CD1c-positive myeloid dendritic cell (primary cell): ENCODE measurements at regions not wholly inside any gene's neighbourhood (a gene's known extent, or its start where the extent isn't known, plus 50 kb on each side); places are given as distances from the start of the nearest gene placed in this dataset.

Experiments
- DNase-seq: peaks from one replicate; pipeline ENCODE4 v3.0.0-alpha.2; 2016; ENCODE audit errors: extremely low spot score

- DNase-seq = no peak
Observed at GRCh38 chr6:113449051-113449450, 408.1 kb upstream of the MARCKS start.

DNA sequence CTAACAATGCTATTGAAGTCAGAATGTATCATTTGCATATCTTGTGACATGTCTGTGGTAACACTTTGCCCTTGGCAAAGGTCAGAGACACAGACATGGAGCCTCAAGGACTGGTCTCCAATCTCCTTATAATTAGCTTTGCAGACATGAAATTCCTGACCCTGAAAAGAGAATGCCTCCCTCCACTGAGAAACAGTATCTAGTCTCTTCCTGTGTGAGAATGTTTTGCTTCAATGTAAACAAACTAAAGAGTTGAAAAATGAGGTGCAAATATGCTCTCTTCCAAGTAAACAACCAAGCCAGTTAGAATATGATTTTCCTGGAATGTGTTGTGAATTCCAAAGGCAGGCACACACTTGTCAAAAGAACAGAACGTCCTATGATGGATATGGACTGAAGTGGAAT, 407.1 kb upstream of the MARCKS start:
- DNase-seq = no peak

DNA sequence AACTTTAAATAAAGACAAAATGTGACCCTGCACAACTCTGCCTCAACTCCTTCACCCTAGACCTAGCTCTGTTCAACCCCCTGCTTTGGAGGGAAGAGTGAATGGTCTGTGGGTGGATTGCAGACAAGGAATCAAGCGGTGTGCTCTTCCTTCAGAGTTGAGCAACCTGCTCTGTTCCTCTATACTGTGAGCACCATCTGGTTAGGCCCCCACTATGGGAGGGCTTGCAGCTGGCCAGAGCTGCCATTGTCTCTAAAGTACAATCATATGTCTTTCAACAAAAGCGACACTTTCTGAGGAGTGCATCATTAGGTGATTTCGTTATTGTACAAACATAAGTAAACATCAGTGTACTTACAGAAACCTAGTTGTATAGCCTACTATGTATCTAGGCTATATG, 406.1 kb upstream of the MARCKS start:
- DNase-seq = peak; percentile 14

DNA sequence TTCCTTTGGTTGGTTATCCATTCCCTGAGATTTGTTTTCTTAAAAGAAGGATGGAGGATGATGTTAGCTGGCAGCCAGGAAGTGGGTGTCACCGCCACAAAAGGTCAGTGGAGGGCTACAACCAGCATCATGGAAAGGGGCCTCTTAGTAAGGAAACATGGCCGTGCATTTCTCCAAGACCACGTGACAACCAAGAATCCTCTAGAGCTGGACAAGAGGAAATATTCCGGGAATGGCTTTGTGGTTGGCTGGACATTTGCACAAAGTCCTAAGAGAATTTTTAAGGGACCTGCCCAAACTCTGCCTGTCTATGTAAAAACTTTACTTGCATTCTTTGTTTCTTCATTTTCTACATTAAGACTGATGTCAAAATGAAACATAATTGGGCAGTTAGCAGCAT, 399.9 kb upstream of the MARCKS start:
- no peak for DNase-seq

- no peak for DNase-seq
Observed at GRCh38 chr6:113457751-113458150, 399.4 kb upstream of the MARCKS start.

DNA sequence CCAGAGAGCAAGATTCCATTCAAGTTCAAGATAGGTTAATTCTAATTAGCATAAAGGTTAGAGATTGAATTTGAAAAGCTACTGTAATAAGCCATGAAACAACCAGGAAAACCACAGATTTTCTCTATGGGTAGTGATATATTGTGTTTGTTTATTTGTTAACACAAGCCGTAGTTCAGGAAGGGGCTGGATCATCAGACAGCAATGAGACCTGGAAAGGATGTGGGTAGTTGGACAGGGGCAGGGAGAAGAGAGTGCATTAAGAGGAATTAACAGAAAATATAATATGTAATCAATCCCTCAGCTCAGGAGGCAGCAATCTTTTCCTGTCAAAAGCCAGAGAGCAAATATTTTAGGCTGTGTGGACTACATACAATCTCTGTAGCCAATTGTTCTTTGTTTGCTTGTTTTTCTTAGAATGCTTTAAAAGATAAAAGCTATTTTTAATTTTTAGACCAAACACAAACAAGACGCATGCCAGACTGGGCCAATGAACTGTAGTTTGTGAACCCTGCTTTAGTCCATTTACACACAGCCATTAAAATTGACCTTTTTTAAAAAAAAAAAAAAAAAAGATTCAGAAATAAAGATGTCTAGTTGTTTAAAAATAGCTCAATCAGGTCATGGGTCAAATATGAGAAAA, 398.7 kb upstream of the MARCKS start:
- DNase-seq = no peak

DNA sequence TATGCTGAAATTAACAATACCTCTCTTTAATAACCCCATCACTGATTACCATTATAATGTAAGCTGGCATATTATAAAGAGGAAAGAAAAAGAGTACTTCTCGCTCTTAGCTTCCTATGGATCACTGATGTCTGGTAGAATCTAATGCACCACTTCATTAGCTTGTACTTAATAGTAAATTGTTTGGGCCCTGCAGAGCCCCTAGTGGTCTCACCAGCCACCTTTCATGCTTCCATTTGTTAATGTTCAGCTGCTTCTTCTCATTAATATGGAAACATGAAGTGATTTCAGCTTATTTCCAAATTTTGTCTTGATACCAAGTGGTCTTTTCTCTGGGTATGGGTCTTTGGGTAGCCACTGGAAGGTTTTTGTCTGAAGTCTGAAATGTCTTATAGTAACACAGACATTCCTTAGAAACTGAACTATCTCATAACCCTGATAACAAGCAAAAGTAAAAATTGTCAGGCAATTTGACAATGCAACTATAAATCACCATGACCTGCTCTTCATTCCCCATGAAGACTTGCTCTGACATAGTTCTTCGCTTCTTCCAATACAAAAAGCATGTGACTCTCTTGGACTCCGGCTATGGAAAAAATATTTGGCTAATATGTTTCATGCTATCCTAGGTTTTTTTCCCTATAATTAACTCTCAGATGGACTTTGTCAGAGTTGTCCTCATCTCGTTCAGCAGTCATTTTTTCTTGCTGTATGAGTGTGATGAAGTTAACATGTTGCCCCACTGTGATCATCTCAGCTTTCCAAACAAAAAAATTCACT, 395.8 kb upstream of the MARCKS start:
- DNase-seq = no peak

- DNase-seq = no peak
Observed at GRCh38 chr6:113464536-113464935, 392.6 kb upstream of the MARCKS start.

DNA sequence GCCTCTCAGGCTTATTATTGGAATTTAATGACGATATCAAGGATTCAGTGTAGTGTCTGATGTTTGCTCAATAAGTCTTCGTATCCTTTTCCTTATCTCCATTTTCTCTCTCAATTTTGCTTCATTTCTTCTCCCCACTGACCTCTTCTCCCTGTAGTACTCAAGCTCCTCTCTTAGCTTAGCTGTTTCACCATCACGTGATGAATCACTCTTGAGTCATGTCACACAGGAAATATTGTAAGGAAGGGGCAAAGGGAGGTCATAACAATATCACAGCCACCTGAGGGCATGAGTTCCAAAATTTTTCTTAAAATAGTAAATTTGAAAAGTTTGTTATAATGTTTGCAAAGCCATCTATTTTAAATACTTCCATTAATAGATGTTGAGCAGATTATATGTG, 392.2 kb upstream of the MARCKS start:
- DNase-seq = peak; percentile 21

DNA sequence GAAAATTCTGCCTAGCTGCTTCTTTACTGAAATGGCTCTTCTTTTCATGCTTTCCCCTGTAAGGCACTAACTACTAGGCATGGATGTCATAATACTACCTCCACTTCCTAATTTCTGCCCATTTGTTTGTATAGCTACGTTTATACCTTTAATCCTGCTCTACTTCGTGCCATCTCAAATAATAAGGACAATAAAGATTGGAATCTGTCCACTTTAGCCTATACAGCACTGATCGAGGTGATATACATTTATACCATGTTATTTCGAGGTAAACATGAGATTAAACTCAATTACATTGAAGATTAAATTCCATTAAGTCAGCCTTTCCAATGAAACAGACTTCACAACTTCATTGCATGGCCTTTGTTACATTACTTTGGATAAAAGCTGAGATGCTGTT, 390.6 kb upstream of the MARCKS start:
- no peak for DNase-seq

DNA sequence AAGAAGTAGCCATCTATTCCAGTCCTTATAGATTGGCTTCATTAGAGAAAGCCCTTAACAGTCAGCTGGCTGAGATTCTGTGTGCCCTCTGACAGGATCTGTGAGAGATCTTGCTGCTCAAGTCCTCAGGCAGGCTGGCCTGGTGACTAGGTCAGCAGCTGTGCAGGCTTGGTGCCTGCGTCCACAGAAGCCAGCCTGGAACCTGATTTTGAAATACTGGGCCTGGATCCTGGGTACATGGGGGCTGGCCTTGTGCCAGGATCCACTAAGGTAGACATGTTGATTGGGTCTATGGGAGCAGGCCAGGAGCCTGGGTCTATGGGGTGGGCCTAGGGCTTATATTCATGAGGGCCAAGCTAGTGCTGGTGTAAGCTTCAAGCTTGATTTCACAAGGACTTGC, 381.8 kb upstream of the MARCKS start:
- no peak for DNase-seq

GRCh38 chr6:113476937-113477839, 380.0 kb upstream of the MARCKS start:
- DNase-seq = no peak

- DNase-seq = no peak
Observed at GRCh38 chr6:113480616-113481015, 376.5 kb upstream of the MARCKS start.

DNA sequence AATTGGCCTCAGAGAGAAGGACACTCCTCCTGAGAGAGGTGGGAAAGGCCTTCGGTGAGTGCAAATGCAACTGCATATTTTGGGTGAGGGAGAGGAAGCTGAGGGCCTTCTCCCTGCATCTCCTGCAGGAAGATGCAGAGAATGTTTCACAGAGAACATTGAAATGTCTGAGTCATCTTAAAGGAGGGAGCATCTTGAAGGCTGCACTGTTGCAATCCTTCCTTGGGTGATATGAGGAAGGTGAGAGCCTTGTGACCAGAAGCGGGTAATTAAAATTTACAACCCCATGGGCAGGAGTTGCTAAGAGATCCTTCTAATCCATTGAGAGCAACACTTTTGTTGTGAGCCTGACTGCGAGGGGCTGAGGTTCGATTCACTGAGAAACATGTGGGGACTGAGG, 375.7 kb upstream of the MARCKS start:
- DNase-seq = no peak

DNA sequence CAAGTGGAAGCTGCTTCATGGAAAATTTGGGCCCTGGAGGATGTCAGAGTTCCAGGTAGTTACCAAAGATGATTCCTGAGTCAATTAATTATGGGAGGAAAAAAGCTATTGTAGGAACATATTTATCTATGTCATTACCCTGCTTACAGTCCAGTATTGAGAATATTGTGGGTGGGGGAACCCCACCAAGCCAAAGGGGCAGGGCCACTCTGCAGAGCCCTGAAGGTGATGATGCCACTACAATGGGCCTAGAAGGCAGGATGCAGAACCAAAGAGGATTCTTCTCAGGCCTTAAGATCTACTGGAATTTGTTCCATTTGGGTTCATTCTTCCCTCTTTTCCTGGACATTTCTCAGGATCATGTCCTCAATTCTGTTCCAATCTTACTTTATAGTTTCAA, 375.2 kb upstream of the MARCKS start:
- DNase-seq = no peak

DNA sequence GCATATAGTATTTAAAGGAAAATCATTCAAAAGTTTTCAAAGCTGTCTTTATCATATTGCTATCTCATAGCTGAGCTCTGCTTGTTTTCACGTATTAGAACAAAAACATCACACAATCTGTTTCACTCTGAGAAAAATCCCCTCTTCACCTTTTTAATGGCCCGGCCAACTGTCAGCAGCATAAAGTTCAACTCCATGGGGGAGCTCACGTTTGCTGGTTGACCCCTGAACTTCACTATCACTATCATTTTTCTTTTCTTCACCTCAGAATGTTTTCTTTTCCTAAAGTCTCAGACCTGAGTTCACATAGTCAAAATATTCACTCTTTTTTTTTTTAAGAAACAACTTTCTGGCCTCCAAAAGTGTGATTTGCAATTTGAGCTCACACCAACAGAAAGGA, 374.4 kb upstream of the MARCKS start:
- DNase-seq = no peak

DNA sequence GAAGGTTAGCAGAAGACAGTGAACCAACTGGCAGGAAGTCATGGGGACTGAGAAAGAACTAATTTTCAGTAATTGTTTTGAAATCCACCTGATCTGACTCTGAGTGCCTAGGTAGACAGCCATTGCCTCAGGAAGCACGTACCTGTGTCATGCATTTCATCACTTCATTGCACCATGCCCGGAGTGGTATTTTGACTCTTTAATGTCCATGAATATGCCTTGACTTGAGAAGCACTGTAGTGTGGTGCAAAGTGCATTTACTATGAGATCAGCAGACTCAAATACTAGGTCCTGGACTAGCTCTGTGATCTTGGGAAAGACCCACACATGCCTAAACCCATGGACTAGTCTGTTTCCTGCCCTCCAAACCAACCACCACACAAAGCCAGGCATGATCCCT, 370.9 kb upstream of the MARCKS start:
- no peak for DNase-seq

GRCh38 chr6:113487489-113488058, 369.6 kb upstream of the MARCKS start:
- no peak for DNase-seq

DNA sequence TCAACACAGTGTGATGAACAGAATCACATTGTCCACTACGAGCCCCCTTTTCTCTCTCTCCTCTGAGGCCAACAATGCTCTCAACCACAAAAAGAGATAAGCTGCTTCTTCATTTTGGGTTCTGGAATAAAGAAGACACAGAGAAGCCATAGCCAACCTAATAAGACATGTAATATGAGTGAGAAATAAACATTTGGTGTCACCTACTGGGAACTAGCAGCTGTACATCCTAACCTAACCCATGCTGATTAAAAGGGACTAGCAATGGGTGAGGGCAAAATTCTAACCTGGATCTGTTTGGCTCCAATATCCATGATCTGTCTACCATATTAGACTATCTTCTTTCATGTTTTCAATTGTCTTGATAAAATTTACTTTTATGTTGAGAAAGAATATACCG, 369.1 kb upstream of the MARCKS start:
- DNase-seq = no peak

DNA sequence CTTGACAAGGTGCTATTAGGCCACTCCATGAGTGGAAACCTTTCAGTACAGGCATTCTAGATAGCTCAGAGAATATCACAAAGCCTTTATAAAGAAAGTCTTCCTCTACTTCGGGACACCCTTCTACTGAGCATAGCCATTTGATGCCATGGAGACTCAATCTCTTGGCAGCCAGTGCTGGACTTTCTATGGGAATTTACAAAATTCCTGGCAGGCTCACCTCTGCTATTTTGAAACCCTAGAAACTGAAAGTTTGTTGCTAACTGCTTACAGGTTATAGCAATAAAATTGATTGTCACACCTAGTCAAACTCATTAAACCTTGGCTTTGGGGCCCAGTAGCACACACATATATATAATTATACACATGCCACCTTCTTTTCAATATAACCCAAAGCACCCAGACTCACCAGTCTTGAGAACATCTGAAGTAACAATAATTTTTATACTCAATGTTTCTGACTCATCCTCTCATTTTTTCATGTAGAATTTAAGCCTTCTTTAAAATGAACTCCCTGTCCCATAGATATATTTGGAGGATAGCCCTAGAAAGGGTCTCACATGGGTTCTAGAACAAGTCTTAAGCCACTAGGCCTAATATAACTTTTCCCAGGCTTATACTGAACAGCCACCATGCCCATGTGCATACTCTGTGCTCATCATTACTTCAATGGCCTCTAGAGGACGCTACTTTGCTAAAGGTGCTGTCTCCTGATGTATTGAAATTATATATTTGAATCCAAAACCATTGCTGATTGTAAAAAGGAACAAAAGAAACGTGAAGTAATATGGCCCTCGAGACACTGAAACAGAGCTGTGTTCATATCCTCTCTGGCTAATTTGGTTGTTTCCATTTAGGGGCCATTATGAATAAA, 368.1 kb upstream of the MARCKS start:
- no peak for DNase-seq
